Activated naive CD8-positive, alpha-beta T cell treated with anti-CD3 and anti-CD28 coated beads, Interleukin-2, amount 10 ng/mL, durations not matched to agents 7 days and 5 days (primary cell): ENCODE measurements at regions not wholly inside any gene's neighbourhood (a gene's known extent, or its start where the extent isn't known, plus 50 kb on each side); places are given as distances from the start of the nearest gene placed in this dataset.
"Not testable (repeated sequence)": the region's sequence is repeated elsewhere in the genome, so short reads cannot be mapped to it uniquely, and the experiment has no call there.

Experiments used
- ATAC-seq: fragments of 150-1000 bp; cut with Tn5 transposase; one replicate; pipeline ENCODE4 v1.10.0; 2021; ENCODE audit warnings: low read depth, moderate library complexity
- POLR2A ChIA-PET: fragments of 350-600 bp; sonication (Branson Sonifier 250); formaldehyde crosslinking; loops from one replicate; lab custom pipeline; 2021; ENCODE audit warnings: antibody characterized with exemption; lab: Charles Lee
- DNase-seq: peaks from one replicate; pipeline ENCODE4 v3.0.0; 2021
- H3K27ac Mint-ChIP-seq: one replicate; pipeline ENCODE4 v1.8.0; 2022; ENCODE audit warnings: mild to moderate bottlenecking, mixed read lengths
- H3K27me3 Mint-ChIP-seq: one replicate; pipeline ENCODE4 v1.8.0; 2022; ENCODE audit warnings: mild to moderate bottlenecking, moderate library complexity, mixed read lengths
- H3K36me3 Mint-ChIP-seq: one replicate; pipeline ENCODE4 v1.8.0; 2021; ENCODE audit warnings: mild to moderate bottlenecking, mixed read lengths
- H3K4me1 Mint-ChIP-seq: one replicate; pipeline ENCODE4 v1.8.0; 2021; ENCODE audit warnings: mixed read lengths
- H3K4me3 Mint-ChIP-seq: one replicate; pipeline ENCODE4 v1.8.0; 2022; ENCODE audit warnings: mild to moderate bottlenecking, moderate library complexity, mixed read lengths
- H3K9me3 Mint-ChIP-seq: one replicate; pipeline ENCODE4 v1.8.0; 2021; ENCODE audit warnings: mixed read lengths

GRCh38 chr4:42205541-42205940 is 53.1 kb upstream of the BEND4 start:
- Mint-ChIP-seq H3K4me3 (no peak overlapping the region), H3K27me3 (peaks cover 6% of the 10 kb centered on the region), H3K36me3 (no peaks in the 10 kb centered on the region), H3K4me1 (no peaks in the 10 kb centered on the region), H3K27ac (no peak overlapping the region), H3K9me3 (no peaks in the 10 kb centered on the region)
- no peak for DNase-seq
- POLR2A ChIA-PET = no interaction called here
- ATAC-seq = no peak

- Mint-ChIP-seq H3K27me3 (peaks cover 2% of the 10 kb centered on the region), H3K36me3 (no peaks in the 10 kb centered on the region), H3K9me3 (no peaks in the 10 kb centered on the region), H3K27ac (no peak overlapping the region), H3K4me3 (no peak overlapping the region), H3K4me1 (no peaks in the 10 kb centered on the region)
- ATAC-seq (no peak), DNase-seq (no peak)
- POLR2A ChIA-PET = no interaction called here
Observed at GRCh38 chr4:42216664-42217063, 64.2 kb upstream of the BEND4 start.

GRCh38 chr4:42225286-42225685 is 72.8 kb upstream of the BEND4 start:
- H3K4me3 Mint-ChIP-seq = no peak overlapping the region
- no peaks in the 10 kb centered on the region for H3K4me1 Mint-ChIP-seq
- ATAC-seq = no peak
- H3K27ac Mint-ChIP-seq = no peak overlapping the region
- POLR2A ChIA-PET = no interaction called here
- H3K36me3 Mint-ChIP-seq = no peaks in the 10 kb centered on the region
- no peaks in the 10 kb centered on the region for H3K9me3 Mint-ChIP-seq
- DNase-seq = no peak
- peaks cover 2% of the 10 kb centered on the region for H3K27me3 Mint-ChIP-seq

- no peak overlapping the region for H3K4me3 Mint-ChIP-seq
- ATAC-seq = no peak
- H3K9me3 Mint-ChIP-seq = no peaks in the 10 kb centered on the region
Observed at GRCh38 chr4:42234817-42235216, 82.4 kb upstream of the BEND4 start.

GRCh38 chr4:42235304-42236021 is 83.0 kb upstream of the BEND4 start:
- ATAC-seq (no peak), DNase-seq (no peak)
- Mint-ChIP-seq H3K4me3 (no peak overlapping the region), H3K27me3 (peaks cover 6% of the 10 kb centered on the region), H3K4me1 (no peaks in the 10 kb centered on the region), H3K36me3 (no peaks in the 10 kb centered on the region), H3K9me3 (no peaks in the 10 kb centered on the region), H3K27ac (no peak overlapping the region)
- POLR2A ChIA-PET = no interaction called here

More at GRCh38 chr4:42234817-42235216, 82.4 kb upstream of the BEND4 start:
- DNase-seq = no peak
- Mint-ChIP-seq H3K36me3 (no peaks in the 10 kb centered on the region), H3K27ac (no peak overlapping the region), H3K4me1 (no peaks in the 10 kb centered on the region), H3K27me3 (peaks cover 6% of the 10 kb centered on the region)
- POLR2A ChIA-PET = no interaction called here

GRCh38 chr4:42237010-42237409 is 84.6 kb upstream of the BEND4 start:
- Mint-ChIP-seq H3K27me3 (peaks cover 6% of the 10 kb centered on the region), H3K36me3 (no peaks in the 10 kb centered on the region), H3K27ac (no peak overlapping the region), H3K9me3 (no peaks in the 10 kb centered on the region), H3K4me1 (no peaks in the 10 kb centered on the region), H3K4me3 (no peak overlapping the region)
- POLR2A ChIA-PET = no interaction called here
- no peak for DNase-seq
- no peak for ATAC-seq

- Mint-ChIP-seq H3K36me3 (no peaks in the 10 kb centered on the region), H3K27me3 (peaks cover 6% of the 10 kb centered on the region), H3K27ac (no peak overlapping the region), H3K9me3 (no peaks in the 10 kb centered on the region), H3K4me3 (no peak overlapping the region), H3K4me1 (no peaks in the 10 kb centered on the region)
- ATAC-seq = no peak
- no peak for DNase-seq
- POLR2A ChIA-PET = no interaction called here
Observed at GRCh38 chr4:42237451-42237850, 85.0 kb upstream of the BEND4 start.

- H3K4me3 Mint-ChIP-seq = no peak overlapping the region
- H3K27me3 Mint-ChIP-seq = no peaks in the 10 kb centered on the region
- POLR2A ChIA-PET = no interaction called here
- no peaks in the 10 kb centered on the region for H3K4me1 Mint-ChIP-seq
- no peak for ATAC-seq
- H3K36me3 Mint-ChIP-seq = no peaks in the 10 kb centered on the region
- no peaks in the 10 kb centered on the region for H3K9me3 Mint-ChIP-seq
- no peak overlapping the region for H3K27ac Mint-ChIP-seq
- no peak for DNase-seq
Observed at GRCh38 chr4:42248972-42249371, 96.5 kb upstream of the BEND4 start.

GRCh38 chr4:42252315-42252714 is 99.9 kb upstream of the BEND4 start:
- ATAC-seq = no peak
- H3K36me3 Mint-ChIP-seq = no peaks in the 10 kb centered on the region
- H3K27ac Mint-ChIP-seq = no peak overlapping the region
- H3K9me3 Mint-ChIP-seq = no peaks in the 10 kb centered on the region
- POLR2A ChIA-PET = no interaction called here
- no peak for DNase-seq
- H3K4me3 Mint-ChIP-seq = no peak overlapping the region
- no peaks in the 10 kb centered on the region for H3K27me3 Mint-ChIP-seq
- no peaks in the 10 kb centered on the region for H3K4me1 Mint-ChIP-seq

DNA sequence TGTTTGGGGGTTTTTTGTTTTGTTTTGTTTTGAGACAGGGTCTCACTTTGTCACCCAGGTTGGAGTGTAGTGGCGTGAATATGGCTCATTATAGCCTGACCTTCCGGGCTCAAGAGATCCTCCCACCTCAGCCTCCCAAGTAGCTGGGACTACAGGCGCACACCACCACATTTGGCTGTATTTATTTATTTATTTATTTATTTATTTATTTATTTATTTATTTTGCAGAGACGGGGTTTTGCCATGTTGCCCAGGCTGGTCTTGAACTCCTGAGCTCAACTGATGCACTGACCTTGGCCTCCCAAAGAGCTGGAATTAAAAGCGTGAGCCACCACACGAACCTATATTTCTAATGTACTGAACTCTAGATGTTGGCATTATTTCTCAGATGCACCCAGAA is 105.2 kb upstream of the BEND4 start:
- DNase-seq, H3K27ac Mint-ChIP-seq, H3K4me3 Mint-ChIP-seq, H3K4me1 Mint-ChIP-seq, H3K27me3 Mint-ChIP-seq, ATAC-seq, H3K9me3 Mint-ChIP-seq, H3K36me3 Mint-ChIP-seq, POLR2A ChIA-PET: not testable (repeated sequence)

- no peak overlapping the region for H3K27ac Mint-ChIP-seq
- no peaks in the 10 kb centered on the region for H3K4me1 Mint-ChIP-seq
- no peaks in the 10 kb centered on the region for H3K36me3 Mint-ChIP-seq
- ATAC-seq = no peak
- POLR2A ChIA-PET = no interaction called here
- no peaks in the 10 kb centered on the region for H3K9me3 Mint-ChIP-seq
- H3K27me3 Mint-ChIP-seq = peaks cover 3% of the 10 kb centered on the region
- DNase-seq = no peak
- H3K4me3 Mint-ChIP-seq = no peak overlapping the region
Observed at GRCh38 chr4:42262701-42263490, 110.4 kb upstream of the BEND4 start.

DNA sequence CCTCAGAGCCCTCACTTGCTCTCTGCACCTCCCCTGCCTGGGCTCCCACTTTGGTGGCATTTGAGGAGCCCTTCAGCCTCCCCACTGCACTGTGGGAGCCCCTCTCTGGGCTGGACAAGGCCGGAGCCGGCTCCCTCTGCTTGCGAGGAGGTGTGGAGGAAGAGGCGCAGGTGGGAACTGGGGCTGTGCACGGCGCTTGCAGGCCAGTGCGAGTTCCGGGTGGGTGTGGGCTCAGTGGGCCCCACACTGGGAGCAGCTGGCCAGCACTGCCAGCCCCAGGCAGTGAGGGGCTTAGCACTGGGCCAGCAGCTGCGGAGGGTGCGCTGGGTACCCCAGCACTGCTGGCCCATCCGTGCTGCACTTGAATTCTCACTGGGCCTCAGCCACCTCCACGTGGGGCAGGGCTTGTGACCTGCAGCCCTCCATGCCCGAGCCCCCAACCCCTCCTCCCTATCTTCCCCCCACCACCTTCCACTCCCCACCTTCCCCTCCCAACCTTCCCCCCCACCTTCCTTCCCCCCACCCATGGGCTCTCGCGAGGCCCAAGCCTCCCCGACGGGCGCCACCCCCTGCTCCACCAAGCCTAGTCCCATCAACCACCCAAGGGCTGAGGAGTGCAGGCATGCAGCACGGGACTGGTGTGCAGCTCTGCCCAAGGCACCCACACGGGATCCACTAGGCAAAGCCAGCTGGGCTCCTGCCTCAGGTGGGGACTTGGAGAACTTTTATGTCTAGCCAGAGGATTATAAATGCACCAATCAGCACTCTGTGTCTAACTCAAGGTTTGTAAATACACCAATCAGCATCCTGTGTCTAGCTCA is 113.5 kb upstream of the BEND4 start:
- Mint-ChIP-seq H3K27ac (no peak overlapping the region), H3K36me3 (no peaks in the 10 kb centered on the region), H3K4me1 (no peaks in the 10 kb centered on the region), H3K4me3 (no peak overlapping the region), H3K9me3 (no peaks in the 10 kb centered on the region), H3K27me3 (peaks cover 2% of the 10 kb centered on the region)
- ATAC-seq = no peak
- DNase-seq = no peak
- POLR2A ChIA-PET = no interaction called here

- Mint-ChIP-seq H3K4me3 (no peak overlapping the region), H3K4me1 (no peaks in the 10 kb centered on the region), H3K27ac (no peak overlapping the region), H3K36me3 (no peaks in the 10 kb centered on the region), H3K9me3 (no peaks in the 10 kb centered on the region), H3K27me3 (peaks cover 2% of the 10 kb centered on the region)
- DNase-seq (no peak), ATAC-seq (no peak)
- POLR2A ChIA-PET = no interaction called here
Observed at GRCh38 chr4:42267724-42268123, 115.3 kb upstream of the BEND4 start.
